GM23338 (cell line): ENCODE measurements at regions not wholly inside any gene's neighbourhood (a gene's known extent, or its start where the extent isn't known, plus 50 kb on each side); places are given as distances from the start of the nearest gene placed in this dataset.
A peak's percentile ranks its signal among the peaks of the same experiment; 100 is the strongest.

Experiments used
- ATAC-seq: fragments of 200-7000 bp; cut with Tn5 transposase; 3 replicates; pipeline ENCODE4 v1.9.1; 2020
- DNase-seq: peaks from one replicate; pipeline ENCODE4 v3.0.0-alpha.2; 2015; ENCODE audit warnings: low spot score
- H2AFZ ChIP-seq: fragments of 200-600 bp; sonication (generic); 2 replicates; pipeline ENCODE4 v1.8.0; 2016; ENCODE audit warnings: antibody characterized with exemption, mild to moderate bottlenecking, moderate library complexity
- H3F3A ChIP-seq: fragments of 200-600 bp; sonication (generic); replicated peaks from 2 replicates; pipeline ENCODE4 v1.8.0; 2017; ENCODE audit warnings: antibody characterized with exemption, mixed run types, low read depth
- H3K27ac ChIP-seq: fragments of 200-600 bp; sonication (generic); 2 replicates; pipeline ENCODE4 v1.6.1; 2016; ENCODE audit warnings: low read depth
- H3K27me3 ChIP-seq: fragments of 200-600 bp; sonication (generic); 2 replicates; pipeline ENCODE4 v1.8.0; 2016; ENCODE audit warnings: mild to moderate bottlenecking, mixed run types, moderate library complexity; ENCODE audit not compliant: insufficient read depth
- H3K36me3 ChIP-seq: fragments of 200-600 bp; sonication (generic); 2 replicates; pipeline ENCODE4 v1.8.0; 2016; ENCODE audit warnings: mild to moderate bottlenecking; ENCODE audit not compliant: insufficient read depth
- H3K4me1 ChIP-seq: fragments of 200-600 bp; sonication (generic); 2 replicates; pipeline ENCODE4 v1.8.0; 2016; ENCODE audit warnings: mild to moderate bottlenecking, moderate library complexity; ENCODE audit not compliant: insufficient read depth
- H3K4me2 ChIP-seq: fragments of 200-600 bp; sonication (generic); 2 replicates; pipeline ENCODE4 v1.7.1; 2017; ENCODE audit warnings: mixed run types
- H3K4me3 ChIP-seq: fragments of 200-600 bp; sonication (generic); 2 replicates; pipeline ENCODE4 v1.6.1; 2016; ENCODE audit warnings: mixed run types
- H3K79me2 ChIP-seq: fragments of 200-600 bp; sonication (generic); replicated peaks from 2 replicates; pipeline ENCODE4 v1.8.0; 2017; ENCODE audit warnings: mild to moderate bottlenecking; ENCODE audit not compliant: insufficient read depth
- H3K9me2 ChIP-seq: fragments of 200-600 bp; sonication (generic); 2 replicates; pipeline ENCODE4 v1.8.0; 2017; ENCODE audit not compliant: insufficient read depth
- H4K20me1 ChIP-seq: fragments of 200-600 bp; sonication (generic); replicated peaks from 2 replicates; pipeline ENCODE4 v1.8.0; 2017; ENCODE audit warnings: mild to moderate bottlenecking; ENCODE audit not compliant: insufficient read depth
- H3K27ac Mint-ChIP-seq: 2 replicates; pipeline ENCODE4 v1.8.0; 2020; ENCODE audit warnings: inconsistent platforms, mild to moderate bottlenecking, moderate library complexity, mixed read lengths
- H3K27me3 Mint-ChIP-seq: 3 replicates; pipeline ENCODE4 v1.8.0; 2022; ENCODE audit warnings: low read depth, mild to moderate bottlenecking, moderate library complexity, mixed read lengths, inconsistent platforms; ENCODE audit not compliant: insufficient read depth, poor library complexity
- H3K36me3 Mint-ChIP-seq: 3 replicates; pipeline ENCODE4 v1.8.0; 2021; ENCODE audit warnings: low read depth, mild to moderate bottlenecking, inconsistent platforms, moderate library complexity, mixed read lengths
- H3K4me1 Mint-ChIP-seq: 3 replicates; pipeline ENCODE4 v1.8.0; 2020; ENCODE audit warnings: mild to moderate bottlenecking, inconsistent platforms, mixed read lengths
- H3K4me3 Mint-ChIP-seq: 3 replicates; pipeline ENCODE4 v1.8.0; 2021; ENCODE audit warnings: moderate library complexity, mild to moderate bottlenecking, inconsistent platforms, mixed read lengths
- H3K9me3 Mint-ChIP-seq: 3 replicates; pipeline ENCODE4 v1.8.0; 2020; ENCODE audit warnings: moderate library complexity, mild to moderate bottlenecking, inconsistent platforms, mixed read lengths
- CTCF ChIP-seq, 2 experiments: fragments of 200-600 bp in 1 of 2; sonication (generic) in 1 of 2; conservative IDR thresholded peaks; 2 replicates each; pipeline versions ENCODE4 v1.5.1 to v1.6.1; 2016 to 2017; ENCODE audit warnings: antibody characterized with exemption in 2 of 2, low read depth in 2 of 2, mild to moderate bottlenecking in 2 of 2, moderate library complexity in 1 of 2
- JUNB ChIP-seq: IDR thresholded peaks from one replicate; pipeline ENCODE4 v1.6.1; 2016; ENCODE audit warnings: antibody characterized with exemption; ENCODE audit not compliant: unreplicated experiment
- REST ChIP-seq: IDR thresholded peaks from one replicate; pipeline ENCODE4 v1.6.1; 2018; ENCODE audit warnings: antibody characterized with exemption; ENCODE audit not compliant: unreplicated experiment
- ZNF114 ChIP-seq: fragments of 250-450 bp; sonication (Bioruptor Pico); IDR thresholded peaks from 2 replicates; pipeline ENCODE4 v1.5.0; 2020; ENCODE audit warnings: mild to moderate bottlenecking, moderate library complexity
- ZNF331 ChIP-seq: fragments of 250-450 bp; sonication (Bioruptor Pico); IDR thresholded peaks from 2 replicates; pipeline ENCODE4 v1.5.0; 2020; ENCODE audit warnings: low read depth, mild to moderate bottlenecking, moderate library complexity
- ZNF462 ChIP-seq: fragments of 250-450 bp; sonication (Bioruptor Pico); IDR thresholded peaks from 2 replicates; pipeline ENCODE4 v1.5.0; 2020; ENCODE audit warnings: mild to moderate bottlenecking, moderate library complexity

- H3K4me1 ChIP-seq = no peaks in the 10 kb centered on the region
- H3K27me3 ChIP-seq = no peaks in the 10 kb centered on the region
- Mint-ChIP-seq H3K36me3 (no peaks in the 10 kb centered on the region), H3K4me1 (no peaks in the 10 kb centered on the region; the same call in 2 of the 3 replicates), H3K27ac (no peak overlapping the region; the same call in 1 of the 2 replicates), H3K4me3 (no peak overlapping the region), H3K9me3 (no peaks in the 10 kb centered on the region), H3K27me3 (peaks cover 3% of the 10 kb centered on the region)
- no peak overlapping the region for H3K4me3 ChIP-seq
- H3K36me3 ChIP-seq = no peaks in the 10 kb centered on the region
- peak; percentile 90 for ATAC-seq
- TF ChIP-seq ZNF331 (CRISPR knock-in tag) (no peak), CTCF (conservative IDR thresholded peaks at IDR 0.05; ENCODE audit: low read depth in 2 of 2) (peak; percentile 66 to 86)
- H3K4me2 ChIP-seq = no peak overlapping the region
- H2AFZ ChIP-seq = no peak overlapping the region
- H3K9me2 ChIP-seq = no peaks in the 10 kb centered on the region
- H3F3A ChIP-seq = no peaks in the 10 kb centered on the region
- no peaks in the 10 kb centered on the region for H3K79me2 ChIP-seq
- H3K27ac ChIP-seq = no peak overlapping the region
- no peaks in the 10 kb centered on the region for H4K20me1 ChIP-seq
- peak; percentile 83 for DNase-seq
Measured at GRCh38 chr11:10623797-10624761, 55.6 kb upstream of the LYVE1 start.

GRCh38 chr11:10622957-10623791 lies 54.7 kb upstream of the LYVE1 start:
- H3K27ac Mint-ChIP-seq = no peak overlapping the region; the same call in 1 of the 2 replicates
- TF ChIP-seq JUNB (no peak), ZNF114 (no peak), REST (no peak), ZNF462 (CRISPR knock-in tag) (no peak)

More at GRCh38 chr11:10622957-10623791, 54.7 kb upstream of the LYVE1 start:
- H3K27ac ChIP-seq = no peak overlapping the region
- H3F3A ChIP-seq = no peaks in the 10 kb centered on the region
- no peak for DNase-seq
- no peaks in the 10 kb centered on the region for H3K9me3 Mint-ChIP-seq
- no peak overlapping the region for H3K4me3 Mint-ChIP-seq
- no peaks in the 10 kb centered on the region for H3K9me2 ChIP-seq
- ATAC-seq = no peak
- H2AFZ ChIP-seq = no peak overlapping the region
- H4K20me1 ChIP-seq = no peaks in the 10 kb centered on the region
- no peaks in the 10 kb centered on the region; the same call in 2 of the 3 replicates for H3K4me1 Mint-ChIP-seq
- H3K4me1 ChIP-seq = no peaks in the 10 kb centered on the region
- H3K4me3 ChIP-seq = no peak overlapping the region
- H3K27me3 Mint-ChIP-seq = peaks cover 3% of the 10 kb centered on the region
- H3K36me3 ChIP-seq = no peaks in the 10 kb centered on the region
- H3K36me3 Mint-ChIP-seq = no peaks in the 10 kb centered on the region
- no peak overlapping the region for H3K4me2 ChIP-seq
- H3K79me2 ChIP-seq = no peaks in the 10 kb centered on the region
- H3K27me3 ChIP-seq = no peaks in the 10 kb centered on the region
